GM12865 (cell line): ENCODE measurements at regions not wholly inside any gene's neighbourhood (a gene's known extent, or its start where the extent isn't known, plus 50 kb on each side); places are given as distances from the start of the nearest gene placed in this dataset.
"Not testable (repeated sequence)": the region's sequence is repeated elsewhere in the genome, so short reads cannot be mapped to it uniquely, and the experiment has no call there.

ENCODE experiments used
- DNase-seq: peaks from one replicate; pipeline ENCODE4 v3.0.0; 2010; ENCODE audit warnings: low read depth
- H3K4me3 ChIP-seq: 2 replicates; pipeline ENCODE4 v1.5.1; 2011; ENCODE audit warnings: mild to moderate bottlenecking, low read depth, low read length, control low read depth
- TF ChIP-seq, protein P1 (sequence below): IDR thresholded peaks from 2 replicates; pipeline ENCODE4 v1.5.1; 2011; ENCODE audit warnings: low read length, control low read depth, low read depth, inconsistent platforms; ENCODE audit not compliant: insufficient read depth; ENCODE audit errors: missing control alignments

DNA sequence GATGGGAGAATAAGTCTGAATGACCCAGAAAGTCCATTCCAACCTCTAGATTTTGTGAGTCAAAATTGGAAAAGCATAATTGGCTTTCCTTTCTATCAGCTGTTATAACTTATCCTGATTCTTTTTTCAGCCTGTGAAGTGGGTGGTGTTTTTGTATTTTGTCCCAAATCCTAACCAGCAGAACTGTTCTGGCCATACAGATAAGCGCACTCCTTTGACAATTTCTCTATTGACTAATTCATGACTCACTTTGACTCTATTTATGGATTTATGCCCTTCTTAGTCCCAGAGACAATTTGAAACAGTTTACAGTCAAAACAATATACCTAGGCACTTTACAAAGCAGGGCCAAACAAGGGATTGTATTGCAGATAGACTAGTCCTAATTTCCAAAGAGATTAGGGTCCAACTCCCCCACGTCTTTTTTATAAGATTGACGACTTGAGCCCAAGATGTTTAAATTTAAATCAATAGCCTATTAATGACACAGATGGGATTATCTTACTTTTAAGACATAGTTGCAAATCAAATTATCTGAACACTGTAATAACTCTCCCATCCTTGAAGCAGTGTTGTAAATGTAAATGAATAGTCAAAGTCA, 301.7 kb upstream of the SEMA6A start:
- no peak overlapping the region for H3K4me3 ChIP-seq
- DNase-seq: no peak
- TF ChIP-seq, protein P1, sequence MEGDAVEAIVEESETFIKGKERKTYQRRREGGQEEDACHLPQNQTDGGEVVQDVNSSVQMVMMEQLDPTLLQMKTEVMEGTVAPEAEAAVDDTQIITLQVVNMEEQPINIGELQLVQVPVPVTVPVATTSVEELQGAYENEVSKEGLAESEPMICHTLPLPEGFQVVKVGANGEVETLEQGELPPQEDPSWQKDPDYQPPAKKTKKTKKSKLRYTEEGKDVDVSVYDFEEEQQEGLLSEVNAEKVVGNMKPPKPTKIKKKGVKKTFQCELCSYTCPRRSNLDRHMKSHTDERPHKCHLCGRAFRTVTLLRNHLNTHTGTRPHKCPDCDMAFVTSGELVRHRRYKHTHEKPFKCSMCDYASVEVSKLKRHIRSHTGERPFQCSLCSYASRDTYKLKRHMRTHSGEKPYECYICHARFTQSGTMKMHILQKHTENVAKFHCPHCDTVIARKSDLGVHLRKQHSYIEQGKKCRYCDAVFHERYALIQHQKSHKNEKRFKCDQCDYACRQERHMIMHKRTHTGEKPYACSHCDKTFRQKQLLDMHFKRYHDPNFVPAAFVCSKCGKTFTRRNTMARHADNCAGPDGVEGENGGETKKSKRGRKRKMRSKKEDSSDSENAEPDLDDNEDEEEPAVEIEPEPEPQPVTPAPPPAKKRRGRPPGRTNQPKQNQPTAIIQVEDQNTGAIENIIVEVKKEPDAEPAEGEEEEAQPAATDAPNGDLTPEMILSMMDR: no peak

DNA sequence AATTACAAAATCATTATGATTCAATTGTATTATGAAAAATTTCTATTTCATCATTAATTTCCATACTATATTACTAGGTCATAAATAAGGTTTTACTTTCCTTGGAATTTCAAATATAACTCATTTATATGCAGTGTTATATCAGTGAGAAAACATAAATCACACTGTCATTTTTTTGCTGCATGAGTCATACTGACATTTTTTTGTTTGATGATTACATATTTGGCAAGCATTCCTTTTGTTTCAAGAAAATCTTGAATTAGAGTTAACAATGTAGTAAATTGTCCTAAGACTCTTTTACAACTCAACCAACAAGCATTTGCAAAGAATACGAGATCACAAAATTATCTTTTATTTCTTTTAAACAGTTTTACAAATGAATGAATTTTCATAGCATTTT, 298.4 kb upstream of the SEMA6A start:
- DNase-seq: no peak

DNA sequence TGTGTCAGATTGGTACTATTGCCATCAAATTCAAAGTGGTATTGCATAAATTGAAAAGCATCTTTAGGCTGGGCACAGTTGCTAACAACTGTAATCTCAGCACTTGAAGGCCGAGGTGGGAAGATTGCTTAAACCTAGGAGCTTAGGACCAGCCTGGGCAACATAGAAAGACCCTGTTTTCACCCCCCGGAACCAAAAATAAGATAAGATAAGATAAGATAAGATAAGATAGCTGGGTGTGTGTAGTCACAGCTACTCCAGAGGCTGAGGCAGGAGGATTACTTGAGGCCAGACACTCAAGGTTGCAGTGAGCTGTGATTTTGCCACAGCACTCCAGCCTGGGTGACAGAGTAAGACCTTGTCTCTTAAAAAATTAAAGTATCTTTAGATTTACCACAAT, 297.9 kb upstream of the SEMA6A start:
- DNase-seq: no peak
- TF ChIP-seq, protein P1: no peak
- no peak overlapping the region for H3K4me3 ChIP-seq

More for the DNA sequence above, 298.4 kb upstream of the SEMA6A start:
- no peak overlapping the region for H3K4me3 ChIP-seq
- TF ChIP-seq, protein P1: no peak

DNA sequence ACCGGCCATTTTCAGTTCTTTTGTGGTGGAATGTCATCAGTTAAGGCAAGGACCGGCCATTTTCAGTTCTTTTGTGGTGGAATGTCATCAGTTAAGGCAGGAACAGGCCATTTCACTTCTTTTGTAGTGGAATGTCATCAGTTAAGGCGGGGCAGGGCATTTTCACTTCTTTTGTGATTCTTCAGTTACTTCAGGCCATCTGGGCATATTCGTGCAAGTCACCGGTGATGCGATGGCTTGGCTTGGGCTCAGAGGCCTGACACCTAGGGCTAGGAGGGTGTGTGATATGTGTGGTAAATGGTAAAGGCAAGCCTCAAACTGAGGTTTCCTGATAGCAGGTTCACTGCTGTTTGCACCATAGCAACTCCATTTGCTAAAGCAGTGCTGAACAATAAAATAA, 293.2 kb upstream of the SEMA6A start:
- not testable (repeated sequence) for DNase-seq, H3K4me3 ChIP-seq

GRCh38 chr5:116865651-116866050, 291.0 kb upstream of the SEMA6A start:
- TF ChIP-seq, protein P1: no peak
- H3K4me3 ChIP-seq: no peak overlapping the region
- DNase-seq: no peak

DNA sequence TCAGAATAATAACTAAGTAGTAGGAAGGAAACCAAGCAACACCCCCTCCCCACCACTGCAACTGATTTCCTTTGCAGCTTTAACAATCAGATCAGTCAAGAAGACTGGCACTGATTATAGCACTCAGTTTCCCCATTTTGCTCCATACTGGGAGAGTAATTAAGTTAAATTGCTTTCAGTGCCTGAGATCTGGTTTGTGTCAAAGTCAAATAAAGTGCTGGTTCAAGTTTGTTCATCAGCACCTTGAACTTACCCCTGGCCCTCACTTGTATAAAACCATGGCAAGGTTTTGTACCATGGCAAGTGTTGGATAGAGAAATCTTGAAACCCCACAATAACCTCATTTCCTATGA, 290.2 kb upstream of the SEMA6A start:
- no peak overlapping the region for H3K4me3 ChIP-seq
- TF ChIP-seq, protein P1: no peak

DNA sequence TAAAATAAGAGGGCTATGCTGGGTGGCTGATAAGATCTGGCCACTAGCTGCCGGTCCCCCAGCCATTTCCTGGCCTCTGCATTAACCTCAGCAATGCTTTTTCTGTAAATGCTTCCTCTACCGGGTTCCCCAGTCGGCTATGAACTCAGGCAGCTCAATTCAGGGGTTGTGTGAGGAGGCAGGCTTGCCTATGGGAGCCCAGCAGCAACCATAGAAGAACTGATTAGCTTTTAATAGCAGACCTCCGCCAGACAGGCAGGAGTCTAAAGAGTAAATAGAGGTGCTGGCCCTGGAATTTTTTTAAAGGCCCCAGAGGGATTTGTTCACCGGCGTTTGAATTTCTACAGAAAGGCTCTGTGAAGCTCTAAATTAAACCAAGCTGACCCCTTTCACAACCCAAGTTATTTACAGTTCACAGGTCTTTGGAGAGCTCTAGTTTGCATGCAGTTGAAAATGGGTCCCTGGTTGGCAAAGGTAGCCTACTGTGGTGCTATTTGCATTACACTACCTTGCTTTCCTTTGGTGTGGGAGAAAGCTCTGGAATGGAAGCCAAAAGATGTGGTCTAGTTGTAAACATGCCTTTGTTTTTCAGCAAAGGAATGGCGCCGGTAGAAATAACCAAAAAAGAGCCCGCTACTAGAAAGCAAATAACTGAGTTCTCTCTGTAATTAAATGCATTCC, 289.7 kb upstream of the SEMA6A start:
- DNase-seq: no peak

More for the DNA sequence above, 290.2 kb upstream of the SEMA6A start:
- no peak for DNase-seq

More for the DNA sequence above, 289.7 kb upstream of the SEMA6A start:
- TF ChIP-seq, protein P1: no peak
- H3K4me3 ChIP-seq: no peak overlapping the region
